Ovary (tissue), 3 donors: ENCODE measurements at regions not wholly inside any gene's neighbourhood (a gene's known extent, or its start where the extent isn't known, plus 50 kb on each side); places are given as distances from the start of the nearest gene placed in this dataset.
"Not testable (repeated sequence)": the region's sequence is repeated elsewhere in the genome, so short reads cannot be mapped to it uniquely, and the experiment has no call there.

ENCODE experiments used
- POLR2A ChIP-seq: fragments of 450-650 bp; IDR thresholded peaks from one replicate; pipeline ENCODE4 v1.6.1; 2017; ENCODE audit warnings: antibody characterized with exemption, mild to moderate bottlenecking, moderate library complexity
- TF ChIP-seq, protein P1 (sequence below), 3 donors: fragments of 450-650 bp in 2 of 3; fragments of 200-600 bp in 1 of 3; IDR thresholded peaks; one replicate each; pipeline versions ENCODE4 v1.5.1 to v1.8.0; 2016 to 2022; ENCODE audit warnings: antibody characterized with exemption in 3 of 3, mild to moderate bottlenecking in 1 of 3
- donor health status: DM: no; HTN: no; CAD: no.

DNA sequence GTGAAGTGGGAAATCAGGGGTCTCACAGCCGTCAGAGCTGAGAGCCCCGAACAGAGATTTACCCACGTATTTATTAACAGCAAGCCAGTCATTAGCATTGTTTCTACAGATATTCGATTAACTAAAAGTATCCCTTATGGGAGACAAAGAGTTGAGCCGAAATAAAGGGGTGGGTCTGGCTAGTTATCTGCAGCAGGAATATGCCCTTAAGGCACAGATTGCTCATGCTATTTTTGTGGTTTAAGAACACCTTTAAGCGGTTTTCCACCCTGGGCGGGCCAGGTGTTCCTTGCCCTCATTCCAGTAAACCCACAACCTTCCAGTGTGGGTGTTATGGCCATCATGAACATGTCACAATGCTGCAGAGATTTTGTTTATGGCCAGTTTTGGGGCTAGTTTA, 1012.9 kb downstream of the DIPK2A start:
- TF ChIP-seq POLR2A, result not testable (repeated sequence)
- TF ChIP-seq, protein P1, sequence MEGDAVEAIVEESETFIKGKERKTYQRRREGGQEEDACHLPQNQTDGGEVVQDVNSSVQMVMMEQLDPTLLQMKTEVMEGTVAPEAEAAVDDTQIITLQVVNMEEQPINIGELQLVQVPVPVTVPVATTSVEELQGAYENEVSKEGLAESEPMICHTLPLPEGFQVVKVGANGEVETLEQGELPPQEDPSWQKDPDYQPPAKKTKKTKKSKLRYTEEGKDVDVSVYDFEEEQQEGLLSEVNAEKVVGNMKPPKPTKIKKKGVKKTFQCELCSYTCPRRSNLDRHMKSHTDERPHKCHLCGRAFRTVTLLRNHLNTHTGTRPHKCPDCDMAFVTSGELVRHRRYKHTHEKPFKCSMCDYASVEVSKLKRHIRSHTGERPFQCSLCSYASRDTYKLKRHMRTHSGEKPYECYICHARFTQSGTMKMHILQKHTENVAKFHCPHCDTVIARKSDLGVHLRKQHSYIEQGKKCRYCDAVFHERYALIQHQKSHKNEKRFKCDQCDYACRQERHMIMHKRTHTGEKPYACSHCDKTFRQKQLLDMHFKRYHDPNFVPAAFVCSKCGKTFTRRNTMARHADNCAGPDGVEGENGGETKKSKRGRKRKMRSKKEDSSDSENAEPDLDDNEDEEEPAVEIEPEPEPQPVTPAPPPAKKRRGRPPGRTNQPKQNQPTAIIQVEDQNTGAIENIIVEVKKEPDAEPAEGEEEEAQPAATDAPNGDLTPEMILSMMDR (IDR thresholded peaks at IDR 0.05), result not testable (repeated sequence)
